Right cardiac atrium (tissue), 5 donors: ENCODE measurements at regions not wholly inside any gene's neighbourhood (a gene's known extent, or its start where the extent isn't known, plus 50 kb on each side); places are given as distances from the start of the nearest gene placed in this dataset.

Source experiments
- ATAC-seq, 2 donors: fragments of 200-7000 bp; cut with Tn5 transposase; one replicate each; pipeline versions ENCODE4 v1.8.0 to v1.9.1; 2020; ENCODE audit warnings: moderate library complexity in 2 of 2, mild to moderate bottlenecking in 1 of 2
- DNase-seq, 3 donors: peaks; one replicate each; pipeline ENCODE4 v3.0.0-alpha.2; 2020
- H3K27ac ChIP-seq: one replicate; pipeline ENCODE4 v1.5.1; 2013; ENCODE audit warnings: mild to moderate bottlenecking, low read length, control low read depth, moderate library complexity
- H3K27me3 ChIP-seq: one replicate; pipeline ENCODE4 v1.6.1; 2013; ENCODE audit not compliant: control insufficient read depth, insufficient read depth
- H3K4me1 ChIP-seq: one replicate; pipeline ENCODE4 v1.6.1; 2013; ENCODE audit warnings: low read length; ENCODE audit not compliant: control insufficient read depth, insufficient read depth
- H3K4me3 ChIP-seq: one replicate; pipeline ENCODE4 v1.5.1; 2013; ENCODE audit warnings: low read length, control low read depth
- H3K9me3 ChIP-seq: one replicate; pipeline ENCODE4 v1.6.1; 2013; ENCODE audit warnings: low read length; ENCODE audit not compliant: control insufficient read depth
- WGBS: extraction: QIAGEN DNeasy Blood & Tissue Kit; methylation state at CpG from one replicate; pipeline ENCODE4 v1.1.7; 2013; 5-methylcytosine and 5-hydroxymethylcytosine counted together
- intact Hi-C, 4 donors: fragments of 100-400 bp; cut with DNase I; formaldehyde crosslinking; loops; one replicate each; pipeline versions ENCODE4 v1.11.0 to v1.14.0; 2022 to 2023
- donor health status: healthy with polysubstance abuse.
- donor health status: DM: no; HTN: yes; CAD: no.
- donor health status: DM: no; HTN: no; CAD: no.
- donor health status: DM: no; HTN: yes; CAD: no; lungs with severe emphysema.
- donor health status: DM: yes; HTN: yes; CAD: no.

- 45% methylated on average over 3 of the region's 3 CpGs for WGBS
- no peak for ATAC-seq
- H3K4me1 ChIP-seq = no peaks in the 10 kb centered on the region
- intact Hi-C loops = no loop called here
- H3K9me3 ChIP-seq = no peaks in the 10 kb centered on the region
- H3K27ac ChIP-seq = no peak overlapping the region
- DNase-seq = no peak
- no peaks in the 10 kb centered on the region for H3K27me3 ChIP-seq
- H3K4me3 ChIP-seq = no peak overlapping the region
Observed at GRCh38 chr1:29973406-29973805, 737.1 kb downstream of the PTPRU start.

- ATAC-seq = no peak
- Histone ChIP-seq H3K27me3 (no peaks in the 10 kb centered on the region), H3K27ac (no peak overlapping the region), H3K9me3 (no peaks in the 10 kb centered on the region), H3K4me1 (no peaks in the 10 kb centered on the region), H3K4me3 (no peak overlapping the region)
- intact Hi-C loops = no loop called here
- 70% methylated on average over 5 of the region's 5 CpGs for WGBS
- DNase-seq = no peak
Observed at GRCh38 chr1:29972421-29973053, 736.2 kb downstream of the PTPRU start.

- Histone ChIP-seq H3K27ac (no peak overlapping the region), H3K27me3 (no peaks in the 10 kb centered on the region), H3K4me1 (no peaks in the 10 kb centered on the region), H3K9me3 (no peaks in the 10 kb centered on the region), H3K4me3 (no peak overlapping the region)
- DNase-seq = no peak
- 69% methylated on average over 2 of the region's 2 CpGs for WGBS
- ATAC-seq = no peak
- intact Hi-C loops = no loop called here
Observed at GRCh38 chr1:29971703-29972102, 735.4 kb downstream of the PTPRU start.

- H3K27me3 ChIP-seq = no peaks in the 10 kb centered on the region
- ATAC-seq = no peak
- WGBS = 72% methylated on average over 7 of the region's 7 CpGs
- no peak for DNase-seq
- H3K4me3 ChIP-seq = no peak overlapping the region
- H3K9me3 ChIP-seq = no peaks in the 10 kb centered on the region
- H3K27ac ChIP-seq = no peak overlapping the region
- intact Hi-C loops = no loop called here
- H3K4me1 ChIP-seq = no peaks in the 10 kb centered on the region
Observed at GRCh38 chr1:29970747-29971325, 734.5 kb downstream of the PTPRU start.

- Histone ChIP-seq H3K4me3 (no peak overlapping the region), H3K27me3 (no peaks in the 10 kb centered on the region), H3K4me1 (no peaks in the 10 kb centered on the region), H3K27ac (no peak overlapping the region), H3K9me3 (no peaks in the 10 kb centered on the region)
- intact Hi-C loops = no loop called here
- DNase-seq = no peak
- ATAC-seq = no peak
- 88% methylated on average over 3 of the region's 3 CpGs for WGBS
Observed at GRCh38 chr1:29969576-29969975, 733.3 kb downstream of the PTPRU start.

- 65% methylated on average over 4 of the region's 4 CpGs for WGBS
- intact Hi-C loops = no loop called here
- no peak for ATAC-seq
- H3K27ac ChIP-seq = no peak overlapping the region
- no peak overlapping the region for H3K4me3 ChIP-seq
- no peaks in the 10 kb centered on the region for H3K27me3 ChIP-seq
- no peak for DNase-seq
- no peaks in the 10 kb centered on the region for H3K4me1 ChIP-seq
- H3K9me3 ChIP-seq = no peaks in the 10 kb centered on the region
Observed at GRCh38 chr1:29967261-29967660, 730.9 kb downstream of the PTPRU start.

DNA sequence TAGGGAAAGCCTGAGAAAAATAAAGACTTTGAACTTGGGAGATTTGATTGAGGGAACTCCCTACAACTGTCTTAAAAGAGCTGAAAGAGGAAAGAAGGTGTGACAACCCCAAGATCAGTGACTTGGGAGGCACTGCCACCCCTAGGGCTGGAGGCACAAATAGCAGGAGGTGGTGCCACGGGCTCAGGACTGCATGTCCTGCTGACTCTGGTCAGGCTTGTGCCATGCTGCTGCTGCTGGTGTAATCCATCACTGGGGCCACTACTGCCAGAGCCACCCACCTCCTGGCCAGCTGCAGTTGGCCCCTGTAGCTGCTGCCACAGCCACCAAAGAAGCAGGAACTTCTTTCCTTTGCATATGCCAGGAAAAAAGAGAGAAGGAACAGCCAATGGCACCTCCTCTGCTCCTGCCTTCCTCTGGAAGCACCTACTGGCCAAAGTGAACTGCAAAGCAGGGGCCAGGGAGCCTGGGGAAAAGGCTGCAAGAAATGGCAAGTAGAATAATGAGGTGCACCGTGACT is 730.3 kb downstream of the PTPRU start:
- H3K9me3 ChIP-seq = no peaks in the 10 kb centered on the region
- no peak overlapping the region for H3K27ac ChIP-seq
- H3K27me3 ChIP-seq = no peaks in the 10 kb centered on the region
- no peak for ATAC-seq
- DNase-seq = no peak
- intact Hi-C loops = no loop called here
- 74% methylated on average over 2 of the region's 2 CpGs for WGBS
- no peaks in the 10 kb centered on the region for H3K4me1 ChIP-seq
- no peak overlapping the region for H3K4me3 ChIP-seq

- ATAC-seq (no peak), DNase-seq (no peak)
- 83% methylated on average over 18 of the region's 18 CpGs for WGBS
- Histone ChIP-seq H3K27me3 (no peaks in the 10 kb centered on the region), H3K4me1 (no peaks in the 10 kb centered on the region), H3K4me3 (no peak overlapping the region), H3K9me3 (no peaks in the 10 kb centered on the region), H3K27ac (no peak overlapping the region)
- intact Hi-C loops = no loop called here
Observed at GRCh38 chr1:29964718-29965533, 728.6 kb downstream of the PTPRU start.

DNA sequence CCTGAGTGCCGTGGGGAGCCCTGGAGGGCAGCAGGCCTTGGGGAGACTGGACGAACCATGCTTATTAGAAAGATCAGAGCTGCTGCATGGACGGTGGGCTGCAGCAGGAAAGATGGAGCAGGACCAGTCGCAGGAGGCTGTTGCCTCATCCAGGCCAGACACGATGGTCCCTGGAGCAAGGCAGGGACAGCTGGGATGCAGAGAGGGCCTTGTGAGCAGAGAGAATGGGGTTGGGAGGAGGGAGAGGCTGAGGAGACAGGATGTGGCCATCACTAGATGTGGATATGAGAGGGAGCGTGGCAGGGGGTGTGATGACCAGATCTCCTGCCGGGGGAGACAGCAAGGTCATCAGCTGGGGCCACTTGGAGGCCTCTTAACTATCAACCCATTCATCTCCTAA is 727.6 kb downstream of the PTPRU start:
- intact Hi-C loops = no loop called here

DNA sequence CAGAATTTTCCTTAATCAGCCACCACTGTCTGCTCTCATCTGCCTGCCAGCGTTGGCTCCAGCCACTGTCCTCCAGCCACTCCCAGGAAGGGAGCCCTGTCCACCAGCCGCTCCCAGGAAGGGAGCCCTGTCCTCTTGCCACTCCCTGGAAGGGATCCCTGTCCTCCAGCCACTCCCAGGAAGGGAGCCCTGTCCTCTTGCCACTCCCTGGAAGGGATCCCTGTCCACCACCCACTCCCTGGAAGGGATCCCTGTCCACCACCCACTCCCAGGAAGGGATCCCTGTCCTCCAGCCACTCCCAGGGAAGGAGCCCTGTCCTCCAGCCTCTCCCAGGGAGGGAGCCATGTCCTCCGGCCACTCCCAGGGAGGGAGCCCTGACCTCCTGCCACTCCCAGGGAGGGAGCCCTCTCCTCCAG is 726.5 kb downstream of the PTPRU start:
- ATAC-seq (no peak), DNase-seq (no peak)
- H3K27me3 ChIP-seq = no peaks in the 10 kb centered on the region
- no peaks in the 10 kb centered on the region for H3K9me3 ChIP-seq
- intact Hi-C loops = no loop called here
- no peaks in the 10 kb centered on the region for H3K4me1 ChIP-seq
- no peak overlapping the region for H3K4me3 ChIP-seq
- WGBS = 42% methylated on average over 3 of the region's 3 CpGs
- no peak overlapping the region for H3K27ac ChIP-seq

More for the DNA sequence above, 727.6 kb downstream of the PTPRU start:
- 77% methylated on average over 7 of the region's 7 CpGs for WGBS
- no peak overlapping the region for H3K27ac ChIP-seq
- H3K4me3 ChIP-seq = no peak overlapping the region
- no peak for DNase-seq
- ATAC-seq = no peak
- no peaks in the 10 kb centered on the region for H3K9me3 ChIP-seq
- H3K27me3 ChIP-seq = no peaks in the 10 kb centered on the region
- H3K4me1 ChIP-seq = no peaks in the 10 kb centered on the region

- no peaks in the 10 kb centered on the region for H3K9me3 ChIP-seq
- no peak overlapping the region for H3K27ac ChIP-seq
- no peak for DNase-seq
- ATAC-seq = no peak
- H3K27me3 ChIP-seq = no peaks in the 10 kb centered on the region
- no peaks in the 10 kb centered on the region for H3K4me1 ChIP-seq
- intact Hi-C loops = no loop called here
- 16% methylated on average over 5 of the region's 5 CpGs for WGBS
- H3K4me3 ChIP-seq = no peak overlapping the region
Observed at GRCh38 chr1:29962336-29962735, 726.0 kb downstream of the PTPRU start.
